Hepatocyte (in vitro differentiated cells): ENCODE measurements at regions not wholly inside any gene's neighbourhood (a gene's known extent, or its start where the extent isn't known, plus 50 kb on each side); places are given as distances from the start of the nearest gene placed in this dataset.
"Not testable (repeated sequence)": the region's sequence is repeated elsewhere in the genome, so short reads cannot be mapped to it uniquely, and the experiment has no call there.

Source experiments
- DNase-seq: peaks from one replicate; pipeline ENCODE4 v3.0.0-alpha.2; 2016; ENCODE audit warnings: low spot score
- H2AFZ ChIP-seq: fragments of 200-600 bp; sonication (generic); 2 replicates; pipeline ENCODE4 v1.6.0; 2016; ENCODE audit warnings: antibody characterized with exemption, mild to moderate bottlenecking
- H3K27ac ChIP-seq: fragments of 200-600 bp; sonication (generic); 2 replicates; pipeline ENCODE4 v1.5.1; 2016; ENCODE audit warnings: mild to moderate bottlenecking
- H3K27me3 ChIP-seq: fragments of 200-600 bp; sonication (generic); 2 replicates; pipeline ENCODE4 v1.6.1; 2016
- H3K36me3 ChIP-seq: fragments of 200-600 bp; sonication (generic); replicated peaks from 2 replicates; pipeline ENCODE4 v1.5.1; 2016; ENCODE audit warnings: low read depth; ENCODE audit not compliant: insufficient read depth
- H3K4me1 ChIP-seq: fragments of 200-600 bp; sonication (generic); 2 replicates; pipeline ENCODE4 v1.5.1; 2016; ENCODE audit warnings: mild to moderate bottlenecking, moderate library complexity; ENCODE audit not compliant: insufficient read depth
- H3K4me2 ChIP-seq: fragments of 200-600 bp; sonication (generic); 2 replicates; pipeline ENCODE4 v1.6.0; 2016
- H3K4me3 ChIP-seq: fragments of 200-600 bp; sonication (generic); 2 replicates; pipeline ENCODE4 v1.5.1; 2016; ENCODE audit warnings: mild to moderate bottlenecking
- H3K79me2 ChIP-seq: fragments of 200-600 bp; sonication (generic); 2 replicates; pipeline ENCODE4 v1.6.0; 2017; ENCODE audit warnings: mild to moderate bottlenecking
- H3K9me2 ChIP-seq: fragments of 200-600 bp; sonication (generic); replicated peaks from 2 replicates; pipeline ENCODE4 v1.6.0; 2017; ENCODE audit warnings: mild to moderate bottlenecking; ENCODE audit not compliant: insufficient read depth
- H3K9me3 ChIP-seq: fragments of 200-600 bp; sonication (generic); 2 replicates; pipeline ENCODE4 v1.5.1; 2016; ENCODE audit warnings: low read depth, mild to moderate bottlenecking
- H4K20me1 ChIP-seq: fragments of 200-600 bp; sonication (generic); 2 replicates; pipeline ENCODE4 v1.6.0; 2016; ENCODE audit warnings: mild to moderate bottlenecking; ENCODE audit not compliant: insufficient read depth, poor library complexity, severe bottlenecking
- EZH2 ChIP-seq: fragments of 200-600 bp; sonication (generic); IDR thresholded peaks from 2 replicates; pipeline ENCODE4 v1.6.1; 2016; ENCODE audit warnings: antibody characterized with exemption, mild to moderate bottlenecking, borderline replicate concordance
- EZH2phosphoT487 ChIP-seq: fragments of 200-600 bp; sonication (generic); IDR thresholded peaks from one replicate; pipeline ENCODE4 v1.6.1; 2018; ENCODE audit warnings: antibody characterized with exemption, mild to moderate bottlenecking, low read depth, moderate library complexity; ENCODE audit not compliant: unreplicated experiment, severe bottlenecking
- WGBS: methylation state at CpG from one replicate; pipeline ENCODE4 v1.1.6; 2016; ENCODE audit warnings: low lambda C conversion rate; ENCODE audit errors: missing lambda C conversion rate; 5-methylcytosine and 5-hydroxymethylcytosine counted together
- TF ChIP-seq, protein P1 (sequence below): fragments of 200-600 bp; sonication (generic); IDR thresholded peaks from 2 replicates; pipeline ENCODE4 v1.5.1; 2016; ENCODE audit warnings: antibody characterized with exemption, mild to moderate bottlenecking; ENCODE audit not compliant: poor library complexity

DNA sequence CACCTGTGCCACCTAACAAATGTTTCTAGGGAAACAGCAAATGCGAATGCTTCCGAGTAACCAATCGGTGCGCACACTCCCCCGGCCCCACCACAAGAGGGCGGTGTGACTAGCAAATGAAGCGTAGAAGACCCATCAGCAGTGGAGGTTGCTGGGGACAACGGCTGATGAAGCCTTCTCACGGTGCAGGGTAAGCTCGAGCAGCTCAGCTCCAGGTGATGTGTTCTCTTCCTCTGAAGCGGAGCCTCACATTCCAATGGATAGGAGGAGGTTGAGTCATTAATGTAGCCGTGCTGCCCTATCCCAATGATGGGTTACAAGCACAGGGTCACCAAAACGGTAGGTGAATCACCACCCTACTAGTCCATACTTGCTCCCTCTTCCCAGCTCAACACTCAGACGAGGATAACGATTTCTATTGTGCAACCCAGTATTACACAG lies 127.6 kb upstream of the TWIST2 start:
- DNase-seq = peak; percentile 71
- Histone ChIP-seq H3K27ac (no peak overlapping the region), H3K4me2 (no peak overlapping the region), H3K9me3 (no peaks in the 10 kb centered on the region), H3K4me3 (no peak overlapping the region), H2AFZ (no peak overlapping the region), H3K36me3 (no peaks in the 10 kb centered on the region), H3K9me2 (no peaks in the 10 kb centered on the region), H3K27me3 (no peaks in the 10 kb centered on the region), H4K20me1 (no peaks in the 10 kb centered on the region), H3K79me2 (no peaks in the 10 kb centered on the region), H3K4me1 (no peaks in the 10 kb centered on the region)
- WGBS = 32% methylated on average over 15 of the region's 15 CpGs
- TF ChIP-seq EZH2phosphoT487 = no peak
- TF ChIP-seq EZH2 = no peak
- TF ChIP-seq, protein P1, sequence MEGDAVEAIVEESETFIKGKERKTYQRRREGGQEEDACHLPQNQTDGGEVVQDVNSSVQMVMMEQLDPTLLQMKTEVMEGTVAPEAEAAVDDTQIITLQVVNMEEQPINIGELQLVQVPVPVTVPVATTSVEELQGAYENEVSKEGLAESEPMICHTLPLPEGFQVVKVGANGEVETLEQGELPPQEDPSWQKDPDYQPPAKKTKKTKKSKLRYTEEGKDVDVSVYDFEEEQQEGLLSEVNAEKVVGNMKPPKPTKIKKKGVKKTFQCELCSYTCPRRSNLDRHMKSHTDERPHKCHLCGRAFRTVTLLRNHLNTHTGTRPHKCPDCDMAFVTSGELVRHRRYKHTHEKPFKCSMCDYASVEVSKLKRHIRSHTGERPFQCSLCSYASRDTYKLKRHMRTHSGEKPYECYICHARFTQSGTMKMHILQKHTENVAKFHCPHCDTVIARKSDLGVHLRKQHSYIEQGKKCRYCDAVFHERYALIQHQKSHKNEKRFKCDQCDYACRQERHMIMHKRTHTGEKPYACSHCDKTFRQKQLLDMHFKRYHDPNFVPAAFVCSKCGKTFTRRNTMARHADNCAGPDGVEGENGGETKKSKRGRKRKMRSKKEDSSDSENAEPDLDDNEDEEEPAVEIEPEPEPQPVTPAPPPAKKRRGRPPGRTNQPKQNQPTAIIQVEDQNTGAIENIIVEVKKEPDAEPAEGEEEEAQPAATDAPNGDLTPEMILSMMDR = peak; percentile 60

GRCh38 chr2:238722181-238722580 lies 125.7 kb upstream of the TWIST2 start:
- no peak overlapping the region for H3K4me2 ChIP-seq
- no peaks in the 10 kb centered on the region for H3K36me3 ChIP-seq
- no peak overlapping the region for H3K4me3 ChIP-seq
- DNase-seq = no peak
- WGBS = 94% methylated on average over 14 of the region's 14 CpGs
- no peaks in the 10 kb centered on the region for H3K9me3 ChIP-seq
- H3K79me2 ChIP-seq = no peaks in the 10 kb centered on the region
- no peak overlapping the region for H2AFZ ChIP-seq
- no peaks in the 10 kb centered on the region for H4K20me1 ChIP-seq
- H3K9me2 ChIP-seq = no peaks in the 10 kb centered on the region
- H3K27me3 ChIP-seq = no peaks in the 10 kb centered on the region
- no peaks in the 10 kb centered on the region for H3K4me1 ChIP-seq
- no peak for TF ChIP-seq EZH2phosphoT487
- TF ChIP-seq EZH2 = no peak
- TF ChIP-seq, protein P1 = no peak
- no peak overlapping the region for H3K27ac ChIP-seq

DNA sequence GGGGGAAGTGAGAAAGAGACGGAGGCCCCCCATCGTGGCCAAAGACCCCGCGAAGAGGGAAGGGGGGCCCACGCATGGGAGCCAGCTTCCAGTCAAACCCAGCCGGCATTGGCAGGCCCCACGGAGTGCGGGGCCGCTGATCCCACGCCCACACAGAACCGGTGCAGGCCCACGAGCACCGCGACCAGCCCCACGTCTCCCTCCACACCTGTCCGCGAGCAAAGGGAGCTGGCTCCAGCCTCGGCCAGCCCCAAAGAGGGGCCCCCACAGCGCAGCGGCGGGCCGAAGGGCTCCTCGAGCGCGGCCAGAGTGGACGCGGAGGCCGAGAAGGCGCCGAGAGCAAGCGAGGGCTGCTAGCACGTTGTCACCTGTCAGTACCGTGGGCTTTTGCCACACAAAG lies 125.0 kb upstream of the TWIST2 start:
- DNase-seq = no peak
- WGBS = 98% methylated on average over 33 of the region's 33 CpGs
- TF ChIP-seq EZH2 = no peak
- TF ChIP-seq, protein P1 = no peak
- TF ChIP-seq EZH2phosphoT487 = no peak
- H3K36me3 ChIP-seq = no peaks in the 10 kb centered on the region
- H3K27me3 ChIP-seq = no peaks in the 10 kb centered on the region
- H3K4me1 ChIP-seq = peaks cover 3% of the 10 kb centered on the region
- H4K20me1 ChIP-seq = no peaks in the 10 kb centered on the region
- H3K4me2 ChIP-seq = no peak overlapping the region
- no peaks in the 10 kb centered on the region for H3K9me3 ChIP-seq
- H3K4me3 ChIP-seq = no peak overlapping the region
- H3K27ac ChIP-seq = no peak overlapping the region
- no peaks in the 10 kb centered on the region for H3K79me2 ChIP-seq
- no peaks in the 10 kb centered on the region for H3K9me2 ChIP-seq
- no peak overlapping the region for H2AFZ ChIP-seq

DNA sequence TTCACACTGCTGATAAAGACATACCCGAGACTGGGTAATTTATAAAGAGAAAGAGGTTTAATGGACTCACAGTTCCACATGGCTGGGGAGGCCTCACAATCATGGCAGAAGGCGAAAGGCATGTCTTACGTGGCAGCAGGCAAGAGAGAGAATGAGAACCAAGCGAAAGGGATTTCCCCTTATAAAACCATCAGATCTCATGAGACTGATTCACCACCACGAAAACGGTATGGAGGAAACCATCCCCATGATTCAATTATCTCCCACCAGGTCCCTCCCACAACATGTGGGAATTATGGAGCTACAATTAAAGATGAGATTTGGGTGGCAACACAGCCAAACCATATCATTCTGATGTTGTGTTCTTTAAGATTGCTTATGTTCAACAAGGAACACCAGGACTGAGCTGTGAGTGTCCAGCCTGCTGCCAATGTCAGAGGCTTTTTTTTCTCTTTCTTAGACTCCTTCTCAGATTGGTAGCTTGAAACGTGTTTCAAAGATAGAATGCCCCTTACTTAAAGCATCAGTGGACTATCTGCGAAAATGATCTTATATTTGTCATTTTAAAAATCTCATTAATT lies 124.1 kb upstream of the TWIST2 start:
- H4K20me1 ChIP-seq, H3K9me2 ChIP-seq, DNase-seq, H3K4me3 ChIP-seq, H3K4me2 ChIP-seq, H3K27ac ChIP-seq, H3K9me3 ChIP-seq, H3K27me3 ChIP-seq, H3K4me1 ChIP-seq, H3K36me3 ChIP-seq, H3K79me2 ChIP-seq, H2AFZ ChIP-seq: not testable (repeated sequence)
- WGBS = 81% methylated on average over 8 of the region's 8 CpGs
